AG09309 (cell line): ENCODE measurements at regions not wholly inside any gene's neighbourhood (a gene's known extent, or its start where the extent isn't known, plus 50 kb on each side); places are given as distances from the start of the nearest gene placed in this dataset.

Source experiments
- DNase-seq: peaks from one replicate; pipeline ENCODE4 v3.0.0-alpha.2; 2010; ENCODE audit warnings: low read depth
- H3K4me3 ChIP-seq: 2 replicates; pipeline ENCODE4 v1.5.1; 2011; ENCODE audit warnings: mild to moderate bottlenecking, low read depth, low read length, moderate library complexity; ENCODE audit not compliant: control insufficient read depth
- CTCF ChIP-seq: IDR thresholded peaks from 2 replicates; pipeline ENCODE4 v1.5.1; 2011; ENCODE audit warnings: mild to moderate bottlenecking, low read depth, low read length, inconsistent platforms; ENCODE audit not compliant: insufficient read depth, control insufficient read depth; ENCODE audit errors: missing control alignments

- DNase-seq, result no peak
- no peak for TF ChIP-seq CTCF
- no peak overlapping the region for H3K4me3 ChIP-seq
Measured at GRCh38 chr4:111391829-111392228, 753.4 kb upstream of the FAM241A start.

- no peak for DNase-seq
- H3K4me3 ChIP-seq, result no peak overlapping the region
- TF ChIP-seq CTCF, result no peak
Measured at GRCh38 chr4:111393781-111394180, 751.5 kb upstream of the FAM241A start.

GRCh38 chr4:111398906-111399330 is 746.3 kb upstream of the FAM241A start:
- DNase-seq, result peak; percentile 24
- no peak for TF ChIP-seq CTCF
- no peak overlapping the region for H3K4me3 ChIP-seq

GRCh38 chr4:111399623-111400022 is 745.6 kb upstream of the FAM241A start:
- no peak for DNase-seq
- TF ChIP-seq CTCF, result no peak
- H3K4me3 ChIP-seq, result no peak overlapping the region

GRCh38 chr4:111400741-111401140 is 744.5 kb upstream of the FAM241A start:
- DNase-seq, result peak; percentile 37
- no peak for TF ChIP-seq CTCF

GRCh38 chr4:111404673-111405072 is 740.6 kb upstream of the FAM241A start:
- TF ChIP-seq CTCF, result no peak
- H3K4me3 ChIP-seq, result no peak overlapping the region
- DNase-seq, result no peak

More at GRCh38 chr4:111400741-111401140, 744.5 kb upstream of the FAM241A start:
- no peak overlapping the region for H3K4me3 ChIP-seq

- H3K4me3 ChIP-seq, result no peak overlapping the region
- no peak for TF ChIP-seq CTCF
- peak; percentile 5 for DNase-seq
Measured at GRCh38 chr4:111405989-111406388, 739.3 kb upstream of the FAM241A start.
